Activated naive CD8-positive, alpha-beta T cell treated with anti-CD3 and anti-CD28 coated beads, Interleukin-2, amount 10 ng/mL, durations not matched to agents 7 days and 5 days (primary cell): ENCODE measurements at regions not wholly inside any gene's neighbourhood (a gene's known extent, or its start where the extent isn't known, plus 50 kb on each side); places are given as distances from the start of the nearest gene placed in this dataset.

Experiments used
- ATAC-seq: fragments of 150-1000 bp; cut with Tn5 transposase; one replicate; pipeline ENCODE4 v1.10.0; 2021; ENCODE audit warnings: low read depth, moderate library complexity
- POLR2A ChIA-PET: fragments of 350-600 bp; sonication (Branson Sonifier 250); formaldehyde crosslinking; loops from one replicate; lab custom pipeline; 2021; ENCODE audit warnings: antibody characterized with exemption; lab: Charles Lee
- DNase-seq: peaks from one replicate; pipeline ENCODE4 v3.0.0; 2021
- H3K27ac Mint-ChIP-seq: one replicate; pipeline ENCODE4 v1.8.0; 2022; ENCODE audit warnings: mild to moderate bottlenecking, mixed read lengths
- H3K27me3 Mint-ChIP-seq: one replicate; pipeline ENCODE4 v1.8.0; 2022; ENCODE audit warnings: mild to moderate bottlenecking, moderate library complexity, mixed read lengths
- H3K36me3 Mint-ChIP-seq: one replicate; pipeline ENCODE4 v1.8.0; 2021; ENCODE audit warnings: mild to moderate bottlenecking, mixed read lengths
- H3K4me1 Mint-ChIP-seq: one replicate; pipeline ENCODE4 v1.8.0; 2021; ENCODE audit warnings: mixed read lengths
- H3K4me3 Mint-ChIP-seq: one replicate; pipeline ENCODE4 v1.8.0; 2022; ENCODE audit warnings: mild to moderate bottlenecking, moderate library complexity, mixed read lengths
- H3K9me3 Mint-ChIP-seq: one replicate; pipeline ENCODE4 v1.8.0; 2021; ENCODE audit warnings: mixed read lengths

DNA sequence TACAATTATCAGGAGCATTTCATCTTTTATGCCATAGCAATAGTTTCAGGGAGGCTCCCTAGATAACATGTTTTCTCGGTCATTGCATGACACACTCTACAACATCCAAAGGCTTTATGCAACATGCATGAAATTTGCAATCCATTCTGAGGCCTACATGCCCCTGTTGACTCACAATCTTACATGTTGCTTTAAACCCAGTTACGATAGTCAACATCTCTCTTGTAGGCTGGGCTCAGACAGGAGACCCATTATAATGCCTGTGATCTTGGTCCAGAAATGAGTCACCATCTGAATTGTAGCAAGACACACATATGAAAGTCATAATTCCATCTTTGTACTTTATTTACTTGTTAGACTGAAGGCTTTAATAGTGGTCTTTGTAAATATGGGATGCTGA lies 1050.3 kb upstream of the AMELY start:
- H3K4me3 Mint-ChIP-seq, result no peak overlapping the region
- POLR2A ChIA-PET, result no interaction called here
- ATAC-seq, result no peak
- no peaks in the 10 kb centered on the region for H3K36me3 Mint-ChIP-seq
- H3K27me3 Mint-ChIP-seq, result peaks cover 2% of the 10 kb centered on the region
- DNase-seq, result no peak
- no peaks in the 10 kb centered on the region for H3K4me1 Mint-ChIP-seq
- no peak overlapping the region for H3K27ac Mint-ChIP-seq
- no peaks in the 10 kb centered on the region for H3K9me3 Mint-ChIP-seq

DNA sequence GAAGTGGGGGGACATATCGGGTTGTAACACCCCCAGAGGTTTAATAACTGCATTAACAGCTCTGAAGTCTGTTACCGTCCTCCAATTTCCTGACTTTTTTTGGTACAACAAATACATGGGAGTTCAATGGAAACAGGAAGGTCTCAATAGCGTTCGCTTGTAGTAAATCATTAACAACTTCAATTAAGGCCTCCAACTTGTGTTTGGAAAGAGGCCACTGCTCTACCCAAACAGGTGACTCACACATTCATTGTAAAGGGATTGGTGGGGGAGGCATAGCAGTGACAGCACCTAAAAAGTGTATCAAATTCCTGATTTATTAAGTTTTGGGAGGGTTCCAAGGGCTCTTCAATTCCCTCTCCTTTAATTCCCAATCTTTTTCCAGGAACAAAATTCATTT lies 1046.2 kb upstream of the AMELY start:
- DNase-seq (no peak), ATAC-seq (no peak)
- Mint-ChIP-seq H3K27ac (no peak overlapping the region), H3K4me3 (no peak overlapping the region), H3K4me1 (no peaks in the 10 kb centered on the region), H3K27me3 (peaks cover 2% of the 10 kb centered on the region), H3K36me3 (no peaks in the 10 kb centered on the region), H3K9me3 (no peaks in the 10 kb centered on the region)
- POLR2A ChIA-PET, result no interaction called here

DNA sequence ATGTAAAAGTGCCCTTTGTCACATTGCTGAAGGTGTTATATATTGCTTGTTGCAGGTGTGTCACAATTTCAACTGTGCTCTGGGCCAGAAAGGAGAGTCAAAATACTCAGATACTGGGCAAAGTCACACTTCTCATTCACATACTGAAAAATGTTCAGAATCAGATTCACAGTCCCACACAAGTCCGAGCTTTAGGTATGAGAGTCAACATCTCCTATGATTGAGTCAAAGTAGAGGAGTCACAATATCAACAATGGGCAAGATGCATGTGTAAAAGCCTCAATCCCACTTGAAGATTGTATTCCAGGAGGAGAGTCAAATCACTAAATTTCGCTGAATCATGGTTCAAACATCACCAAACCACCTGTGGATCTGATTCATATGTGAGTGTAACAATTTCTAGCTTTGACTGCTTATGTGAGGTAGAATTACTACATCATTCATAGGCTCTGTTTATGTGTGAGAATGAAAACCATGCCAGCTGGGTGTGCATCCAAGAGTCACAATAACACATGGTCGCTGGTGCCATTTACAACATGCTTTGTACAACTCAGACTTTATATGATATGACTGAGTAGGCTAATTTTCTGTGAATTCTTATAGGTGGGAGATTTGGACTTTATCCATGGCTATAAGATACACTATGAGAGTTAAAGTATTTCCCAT lies 1039.8 kb upstream of the AMELY start:
- no peak for ATAC-seq

GRCh38 chrY:7944135-7944534 lies 1032.6 kb upstream of the AMELY start:
- ATAC-seq (no peak), DNase-seq (no peak)
- H3K27me3 Mint-ChIP-seq, result no peaks in the 10 kb centered on the region
- no peaks in the 10 kb centered on the region for H3K36me3 Mint-ChIP-seq
- POLR2A ChIA-PET, result no interaction called here
- no peaks in the 10 kb centered on the region for H3K4me1 Mint-ChIP-seq
- no peaks in the 10 kb centered on the region for H3K9me3 Mint-ChIP-seq
- H3K4me3 Mint-ChIP-seq, result no peak overlapping the region
- no peak overlapping the region for H3K27ac Mint-ChIP-seq

More for the DNA sequence above, 1039.8 kb upstream of the AMELY start:
- H3K36me3 Mint-ChIP-seq, result no peaks in the 10 kb centered on the region
- no peak for DNase-seq
- H3K4me1 Mint-ChIP-seq, result no peaks in the 10 kb centered on the region
- H3K27me3 Mint-ChIP-seq, result no peaks in the 10 kb centered on the region
- no peak overlapping the region for H3K4me3 Mint-ChIP-seq
- POLR2A ChIA-PET, result interaction anchor here (0.5 kb wide), 1 partner anchor 874 kb away, joined by 6 read pairs; no protein-coding TSS in a partner anchor
- H3K27ac Mint-ChIP-seq, result no peak overlapping the region
- H3K9me3 Mint-ChIP-seq, result no peaks in the 10 kb centered on the region

- ATAC-seq (no peak), DNase-seq (no peak)
- Mint-ChIP-seq H3K4me3 (no peak overlapping the region), H3K4me1 (no peaks in the 10 kb centered on the region), H3K27me3 (no peaks in the 10 kb centered on the region), H3K9me3 (no peaks in the 10 kb centered on the region), H3K27ac (no peak overlapping the region), H3K36me3 (no peaks in the 10 kb centered on the region)
- POLR2A ChIA-PET, result no interaction called here
Observed at GRCh38 chrY:7942711-7943110, 1031.2 kb upstream of the AMELY start.

DNA sequence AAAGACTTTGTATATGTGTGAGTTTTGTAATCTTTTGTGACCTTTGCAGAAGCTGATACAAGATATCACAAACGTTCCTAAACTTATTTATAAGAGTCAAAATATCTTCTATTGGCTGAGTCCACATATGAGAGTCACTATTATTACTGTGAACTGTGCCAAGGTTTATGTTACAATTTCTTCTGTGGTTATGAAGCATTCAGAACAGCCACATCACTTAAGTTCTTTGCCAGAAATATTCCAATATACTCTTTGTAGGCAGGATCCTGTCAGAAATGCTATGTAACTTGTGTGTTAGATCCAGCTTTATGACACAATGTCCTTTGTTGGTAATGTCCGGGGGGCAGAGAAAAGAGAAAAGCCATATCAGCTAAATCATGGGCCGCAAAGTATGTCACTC lies 1030.3 kb upstream of the AMELY start:
- no peak overlapping the region for H3K4me3 Mint-ChIP-seq
- H3K36me3 Mint-ChIP-seq, result no peaks in the 10 kb centered on the region
- POLR2A ChIA-PET, result no interaction called here
- DNase-seq (no peak), ATAC-seq (no peak)
- H3K27me3 Mint-ChIP-seq, result no peaks in the 10 kb centered on the region
- H3K9me3 Mint-ChIP-seq, result no peaks in the 10 kb centered on the region
- no peak overlapping the region for H3K27ac Mint-ChIP-seq
- H3K4me1 Mint-ChIP-seq, result no peaks in the 10 kb centered on the region

GRCh38 chrY:7938982-7939718 lies 1027.6 kb upstream of the AMELY start:
- H3K9me3 Mint-ChIP-seq, result no peaks in the 10 kb centered on the region
- H3K4me3 Mint-ChIP-seq, result no peak overlapping the region
- H3K27me3 Mint-ChIP-seq, result no peaks in the 10 kb centered on the region
- POLR2A ChIA-PET, result no interaction called here
- H3K36me3 Mint-ChIP-seq, result no peaks in the 10 kb centered on the region
- no peak overlapping the region for H3K27ac Mint-ChIP-seq
- H3K4me1 Mint-ChIP-seq, result no peaks in the 10 kb centered on the region
- no peak for ATAC-seq
- no peak for DNase-seq

GRCh38 chrY:7936831-7937230 lies 1025.3 kb upstream of the AMELY start:
- Mint-ChIP-seq H3K36me3 (no peaks in the 10 kb centered on the region), H3K27ac (no peak overlapping the region), H3K27me3 (no peaks in the 10 kb centered on the region), H3K4me3 (no peak overlapping the region), H3K9me3 (no peaks in the 10 kb centered on the region), H3K4me1 (no peaks in the 10 kb centered on the region)
- POLR2A ChIA-PET, result no interaction called here
- no peak for ATAC-seq
- no peak for DNase-seq

DNA sequence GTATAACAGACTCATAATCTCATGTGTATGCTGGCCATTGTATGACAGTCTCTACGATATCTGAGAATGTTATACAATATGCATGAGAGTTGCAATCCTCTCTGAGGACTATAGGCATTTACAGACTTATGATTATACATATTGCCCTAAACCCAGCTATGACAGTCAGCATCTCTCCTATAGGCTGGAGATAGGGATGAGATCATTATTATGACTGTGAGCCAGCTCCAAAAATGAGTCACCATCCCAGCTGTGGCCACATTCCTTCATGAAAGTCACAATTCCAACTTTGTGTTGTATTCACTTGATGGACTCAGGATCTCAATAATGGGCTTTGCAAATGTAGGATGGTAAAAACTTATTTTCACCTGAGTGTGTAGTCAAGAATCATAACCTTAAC lies 1024.5 kb upstream of the AMELY start:
- ATAC-seq, result no peak
- H3K27ac Mint-ChIP-seq, result no peak overlapping the region

GRCh38 chrY:7935606-7936005 lies 1024.1 kb upstream of the AMELY start:
- ATAC-seq (no peak), DNase-seq (no peak)
- H3K36me3 Mint-ChIP-seq, result no peaks in the 10 kb centered on the region
- no peaks in the 10 kb centered on the region for H3K4me1 Mint-ChIP-seq
- H3K9me3 Mint-ChIP-seq, result no peaks in the 10 kb centered on the region
- H3K4me3 Mint-ChIP-seq, result no peak overlapping the region
- POLR2A ChIA-PET, result no interaction called here
- H3K27ac Mint-ChIP-seq, result no peak overlapping the region
- no peaks in the 10 kb centered on the region for H3K27me3 Mint-ChIP-seq

More for the DNA sequence above, 1024.5 kb upstream of the AMELY start:
- Mint-ChIP-seq H3K36me3 (no peaks in the 10 kb centered on the region), H3K4me3 (no peak overlapping the region), H3K9me3 (no peaks in the 10 kb centered on the region), H3K4me1 (no peaks in the 10 kb centered on the region), H3K27me3 (no peaks in the 10 kb centered on the region)
- DNase-seq, result no peak
- POLR2A ChIA-PET, result no interaction called here

GRCh38 chrY:7932424-7932823 lies 1020.9 kb upstream of the AMELY start:
- no peaks in the 10 kb centered on the region for H3K4me1 Mint-ChIP-seq
- no peak overlapping the region for H3K27ac Mint-ChIP-seq
- no peak for DNase-seq
- no peaks in the 10 kb centered on the region for H3K36me3 Mint-ChIP-seq
- H3K4me3 Mint-ChIP-seq, result no peak overlapping the region
- no peaks in the 10 kb centered on the region for H3K27me3 Mint-ChIP-seq
- POLR2A ChIA-PET, result no interaction called here
- H3K9me3 Mint-ChIP-seq, result no peaks in the 10 kb centered on the region
- ATAC-seq, result no peak

DNA sequence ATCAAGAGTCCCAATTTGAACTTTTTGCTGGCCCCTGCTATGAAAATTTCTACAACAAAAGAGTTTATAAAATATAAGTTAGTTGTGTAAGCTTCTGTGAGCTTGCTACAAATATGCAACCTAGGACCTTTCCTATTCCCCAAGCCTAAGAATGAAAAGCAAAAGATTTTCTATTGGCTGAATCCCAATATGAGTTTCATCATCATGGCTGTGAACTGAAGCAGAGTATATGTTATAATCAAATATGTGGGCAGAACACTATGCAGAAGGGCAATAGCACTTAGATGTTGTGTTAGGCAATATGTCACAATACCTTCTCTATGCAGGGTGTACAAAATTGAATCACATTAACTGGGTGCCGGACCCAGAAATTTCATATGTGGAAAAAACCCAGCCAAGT lies 1018.3 kb upstream of the AMELY start:
- Mint-ChIP-seq H3K27ac (no peak overlapping the region), H3K27me3 (no peaks in the 10 kb centered on the region), H3K36me3 (no peaks in the 10 kb centered on the region), H3K9me3 (no peaks in the 10 kb centered on the region), H3K4me3 (no peak overlapping the region), H3K4me1 (no peaks in the 10 kb centered on the region)
- ATAC-seq (no peak), DNase-seq (no peak)
- POLR2A ChIA-PET, result no interaction called here

GRCh38 chrY:7924059-7924458 lies 1012.5 kb upstream of the AMELY start:
- Mint-ChIP-seq H3K9me3 (no peaks in the 10 kb centered on the region), H3K4me3 (no peak overlapping the region), H3K36me3 (no peaks in the 10 kb centered on the region), H3K27ac (no peak overlapping the region), H3K27me3 (no peaks in the 10 kb centered on the region), H3K4me1 (no peaks in the 10 kb centered on the region)
- ATAC-seq (no peak), DNase-seq (no peak)
- POLR2A ChIA-PET, result no interaction called here

- no peaks in the 10 kb centered on the region for H3K9me3 Mint-ChIP-seq
- H3K4me1 Mint-ChIP-seq, result no peaks in the 10 kb centered on the region
- no peak overlapping the region for H3K4me3 Mint-ChIP-seq
- H3K27ac Mint-ChIP-seq, result no peak overlapping the region
- ATAC-seq (no peak), DNase-seq (no peak)
- H3K36me3 Mint-ChIP-seq, result no peaks in the 10 kb centered on the region
- POLR2A ChIA-PET, result no interaction called here
- H3K27me3 Mint-ChIP-seq, result no peaks in the 10 kb centered on the region
Observed at GRCh38 chrY:7923476-7924017, 1012.0 kb upstream of the AMELY start.
